ENCODE measurements at regions not wholly inside any gene's neighbourhood (a gene's known extent, or its start where the extent isn't known, plus 50 kb on each side); places are given as distances from the start of the nearest gene placed in this dataset.
"Not testable (repeated sequence)": the region's sequence is repeated elsewhere in the genome, so short reads cannot be mapped to it uniquely, and the experiment has no call there.

- not testable (repeated sequence) for TF ChIP-seq SOX6, FOXA1 (IDR thresholded peaks at IDR 0.05)
- peak; percentile 61; the same call in 1 of the 2 replicates for TF ChIP-seq SOX6 (CRISPR knock-in tag; IDR thresholded peaks at IDR 0.05)
- peak; percentile 75 for TF ChIP-seq KDM6A (CRISPR knock-in tag; IDR thresholded peaks at IDR 0.05; ENCODE audit: low read depth)
- TF ChIP-seq FOXA1 (CRISPR knock-in tag; IDR thresholded peaks at IDR 0.05), result peak; percentile 88
- peak; percentile 89 for TF ChIP-seq FOXP4 (CRISPR knock-in tag; IDR thresholded peaks at IDR 0.05)
- 0 out of 2 replicates have a peak, but pooled peaks have one; percentile 55 for TF ChIP-seq MEF2D (CRISPR knock-in tag; IDR thresholded peaks at IDR 0.05)
- TF ChIP-seq ZNF503 (CRISPR knock-in tag; IDR thresholded peaks at IDR 0.05), result peak; percentile 68; the same call in 1 of the 2 replicates
- TF ChIP-seq, protein P1, sequence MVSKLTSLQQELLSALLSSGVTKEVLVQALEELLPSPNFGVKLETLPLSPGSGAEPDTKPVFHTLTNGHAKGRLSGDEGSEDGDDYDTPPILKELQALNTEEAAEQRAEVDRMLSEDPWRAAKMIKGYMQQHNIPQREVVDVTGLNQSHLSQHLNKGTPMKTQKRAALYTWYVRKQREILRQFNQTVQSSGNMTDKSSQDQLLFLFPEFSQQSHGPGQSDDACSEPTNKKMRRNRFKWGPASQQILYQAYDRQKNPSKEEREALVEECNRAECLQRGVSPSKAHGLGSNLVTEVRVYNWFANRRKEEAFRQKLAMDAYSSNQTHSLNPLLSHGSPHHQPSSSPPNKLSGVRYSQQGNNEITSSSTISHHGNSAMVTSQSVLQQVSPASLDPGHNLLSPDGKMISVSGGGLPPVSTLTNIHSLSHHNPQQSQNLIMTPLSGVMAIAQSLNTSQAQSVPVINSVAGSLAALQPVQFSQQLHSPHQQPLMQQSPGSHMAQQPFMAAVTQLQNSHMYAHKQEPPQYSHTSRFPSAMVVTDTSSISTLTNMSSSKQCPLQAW (CRISPR knock-in tag; IDR thresholded peaks at IDR 0.05), result peak; percentile 46; the same call in 1 of the 2 replicates
- TF ChIP-seq ZNF18 (CRISPR knock-in tag; IDR thresholded peaks at IDR 0.05; ENCODE audit: insufficient replicate concordance), result peak; percentile 98
- TF ChIP-seq HNF4A (CRISPR knock-in tag; IDR thresholded peaks at IDR 0.05), result peak; percentile 83
- TF ChIP-seq HDAC2 (CRISPR knock-in tag; IDR thresholded peaks at IDR 0.05), result peak; percentile 47; the same call in 1 of the 2 replicates
- TF ChIP-seq NCOA2 (CRISPR knock-in tag; IDR thresholded peaks at IDR 0.05), result peak; percentile 44; the same call in 1 of the 2 replicates
- TF ChIP-seq, protein P2, sequence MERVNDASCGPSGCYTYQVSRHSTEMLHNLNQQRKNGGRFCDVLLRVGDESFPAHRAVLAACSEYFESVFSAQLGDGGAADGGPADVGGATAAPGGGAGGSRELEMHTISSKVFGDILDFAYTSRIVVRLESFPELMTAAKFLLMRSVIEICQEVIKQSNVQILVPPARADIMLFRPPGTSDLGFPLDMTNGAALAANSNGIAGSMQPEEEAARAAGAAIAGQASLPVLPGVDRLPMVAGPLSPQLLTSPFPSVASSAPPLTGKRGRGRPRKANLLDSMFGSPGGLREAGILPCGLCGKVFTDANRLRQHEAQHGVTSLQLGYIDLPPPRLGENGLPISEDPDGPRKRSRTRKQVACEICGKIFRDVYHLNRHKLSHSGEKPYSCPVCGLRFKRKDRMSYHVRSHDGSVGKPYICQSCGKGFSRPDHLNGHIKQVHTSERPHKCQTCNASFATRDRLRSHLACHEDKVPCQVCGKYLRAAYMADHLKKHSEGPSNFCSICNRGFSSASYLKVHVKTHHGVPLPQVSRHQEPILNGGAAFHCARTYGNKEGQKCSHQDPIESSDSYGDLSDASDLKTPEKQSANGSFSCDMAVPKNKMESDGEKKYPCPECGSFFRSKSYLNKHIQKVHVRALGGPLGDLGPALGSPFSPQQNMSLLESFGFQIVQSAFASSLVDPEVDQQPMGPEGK (CRISPR knock-in tag; IDR thresholded peaks at IDR 0.05), result peak; percentile 60; the same call in 1 of the 2 replicates
- TF ChIP-seq RARA (CRISPR knock-in tag; IDR thresholded peaks at IDR 0.05), result peak; percentile 56
- peak; percentile 87 for TF ChIP-seq SP5 (CRISPR knock-in tag; IDR thresholded peaks at IDR 0.05; ENCODE audit: borderline replicate concordance, low read depth)
- TF ChIP-seq WIZ (CRISPR knock-in tag; IDR thresholded peaks at IDR 0.05), result peak; percentile 70; the same call in 1 of the 2 replicates
- peak in 1 of 2 experiments; percentile 25; a peak in 1 of 4 replicates for TF ChIP-seq MAFK (conservative IDR thresholded peaks at IDR 0.05 in 1 of 2, IDR thresholded peaks at IDR 0.05 in 1 of 2; ENCODE audit: low read length in 2 of 2)
- TF ChIP-seq FOXP1 (IDR thresholded peaks at IDR 0.05), result peak; percentile 30; the same call in 1 of the 2 replicates
- peak; percentile 82 for TF ChIP-seq FOXP1 (CRISPR knock-in tag; IDR thresholded peaks at IDR 0.05)
- peak; percentile 78 for TF ChIP-seq ZNF501 (CRISPR knock-in tag; IDR thresholded peaks at IDR 0.05)
These were observed 242.7 kb upstream of the FAM78B start (continued) for GRCh38 chr1:166409253-166410082.

All from HepG2 (cell line).